ENCODE measurements at regions not wholly inside any gene's neighbourhood (a gene's known extent, or its start where the extent isn't known, plus 50 kb on each side); places are given as distances from the start of the nearest gene placed in this dataset.

GRCh38 chr5:154111214-154111613 is 72.4 kb downstream of the MFAP3 start:
- Histone ChIP-seq H3K9me3 (ENCODE audit: control insufficient read depth, insufficient read depth, low read depth, low read length) (no peaks in the 10 kb centered on the region), H3K4me3 (ENCODE audit: low read depth in 2 of 2, low read length in 2 of 2) (no peak overlapping the region), H3K36me3 (ENCODE audit: control insufficient read depth, insufficient read depth, low read length) (no peaks in the 10 kb centered on the region), H3K27me3 (ENCODE audit: control insufficient read depth, insufficient read depth, low read length) (no peaks in the 10 kb centered on the region; the same call in none of the 2 replicates), H3K4me1 (ENCODE audit: control insufficient read depth, insufficient read depth, low read length) (no peaks in the 10 kb centered on the region), H3K27ac (ENCODE audit: low read length) (no peak overlapping the region)
- DNase-seq (ENCODE audit: low read depth, low spot score) = no peak
- BruUV-seq (replicated peaks) = no TSS peak
- intact Hi-C loops (cut with micrococcal nuclease; ENCODE audit: unreplicated experiment) (no loop called here), in situ Hi-C loops (cut with HindIII; ENCODE audit: low pct_unique_long_range_greater_than_20kb, low sequenced_read_pairs) (no loop called here)
- TF ChIP-seq REST (IDR thresholded peaks at IDR 0.05; ENCODE audit: insufficient read depth in 1 of 2, low read depth in 2 of 2, low read length in 1 of 2) = no peak
- TF ChIP-seq CTCF (IDR thresholded peaks at IDR 0.05) = no peak
- TF ChIP-seq SIN3A (IDR thresholded peaks at IDR 0.05; ENCODE audit: borderline replicate concordance, insufficient read depth, low read depth, low read length) = no peak
- no peak for TF ChIP-seq POLR2AphosphoS5 (IDR thresholded peaks at IDR 0.05; ENCODE audit: low read depth, low read length)
- no peak for TF ChIP-seq TCF7L2 (IDR thresholded peaks at IDR 0.05; ENCODE audit: low read depth, low read length)
- ChIA-PET POLR2A (no interaction called here), CTCF (no interaction called here)
- ATAC-seq = no peak

- in situ Hi-C loops (cut with HindIII; ENCODE audit: low pct_unique_long_range_greater_than_20kb, low sequenced_read_pairs) (no loop called here), intact Hi-C loops (cut with micrococcal nuclease; ENCODE audit: unreplicated experiment) (no loop called here)
- H3K36me3 ChIP-seq (ENCODE audit: control insufficient read depth, insufficient read depth, low read length) = no peaks in the 10 kb centered on the region
- ChIA-PET CTCF (no interaction called here), POLR2A (no interaction called here)
- DNase-seq (ENCODE audit: low read depth, low spot score) = no peak
- BruUV-seq (replicated peaks) = no TSS peak
- no peak for ATAC-seq
- TF ChIP-seq POLR2AphosphoS5 (IDR thresholded peaks at IDR 0.05; ENCODE audit: low read depth, low read length) (no peak), REST (IDR thresholded peaks at IDR 0.05; ENCODE audit: insufficient read depth in 1 of 2, low read depth in 2 of 2, low read length in 1 of 2) (no peak), TCF7L2 (IDR thresholded peaks at IDR 0.05; ENCODE audit: low read depth, low read length) (no peak), SIN3A (IDR thresholded peaks at IDR 0.05; ENCODE audit: borderline replicate concordance, insufficient read depth, low read depth, low read length) (no peak), CTCF (IDR thresholded peaks at IDR 0.05) (no peak)
- no peak overlapping the region for H3K4me3 ChIP-seq (ENCODE audit: low read depth in 2 of 2, low read length in 2 of 2)
- H3K9me3 ChIP-seq (ENCODE audit: control insufficient read depth, insufficient read depth, low read depth, low read length) = no peaks in the 10 kb centered on the region
- H3K27ac ChIP-seq (ENCODE audit: low read length) = no peak overlapping the region
- H3K27me3 ChIP-seq (ENCODE audit: control insufficient read depth, insufficient read depth, low read length) = no peaks in the 10 kb centered on the region; the same call in none of the 2 replicates
- no peaks in the 10 kb centered on the region for H3K4me1 ChIP-seq (ENCODE audit: control insufficient read depth, insufficient read depth, low read length)
These were observed 73.5 kb downstream of the MFAP3 start for GRCh38 chr5:154112255-154112654.
